ENCODE measurements at regions not wholly inside any gene's neighbourhood (a gene's known extent, or its start where the extent isn't known, plus 50 kb on each side); places are given as distances from the start of the nearest gene placed in this dataset.

DNA sequence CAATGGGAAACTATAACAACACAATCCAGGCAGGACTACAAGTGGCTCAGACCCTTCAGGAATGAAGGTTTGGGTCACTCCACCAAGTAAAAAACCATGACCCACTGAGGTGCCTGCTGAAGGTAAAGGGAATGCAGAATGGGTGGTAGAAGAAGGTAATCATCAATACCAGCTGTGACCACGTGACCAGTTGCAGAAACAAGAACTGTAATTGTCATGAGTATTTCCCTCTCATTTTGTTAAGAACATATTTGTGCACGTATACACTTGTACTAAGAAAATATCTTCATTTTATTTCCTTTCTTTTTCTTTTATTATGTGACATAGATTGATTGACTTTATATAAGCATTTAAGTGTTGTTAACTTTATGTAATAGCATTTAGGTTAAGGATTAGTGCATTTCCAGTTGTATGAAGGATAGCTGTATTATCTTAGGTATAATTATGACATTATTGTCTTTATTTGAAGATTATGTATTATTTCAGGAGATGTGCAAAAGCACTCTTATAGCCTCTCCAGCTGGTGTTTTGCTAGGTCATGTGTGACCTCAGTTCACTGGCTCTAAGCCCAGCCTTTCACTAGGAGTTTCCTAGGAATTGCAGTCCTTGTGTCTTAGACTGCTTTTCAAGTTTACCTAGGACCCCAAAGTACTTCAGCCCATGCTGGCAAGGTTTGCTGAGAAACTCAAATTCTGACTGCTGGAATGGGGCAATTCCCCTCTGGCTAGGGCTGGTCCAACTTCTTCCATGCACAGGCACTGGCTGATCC lies 125.7 kb upstream of the DPP10 start:
- H4K20me1 ChIP-seq (ENCODE audit: insufficient read depth, low read length): no peaks in the 10 kb centered on the region
- DNase-seq (ENCODE audit: low spot score) (no peak), FAIRE-seq (no peak), ATAC-seq (no peak)
- 0% methylated on average over 2 of the region's 2 CpGs for WGBS (ENCODE audit: low lambda C conversion rate)
- H3K9me3 ChIP-seq (ENCODE audit: low read length): no peaks in the 10 kb centered on the region; the same call in 1 of the 2 replicates
- BruUV-seq (replicated peaks): no TSS peak
- H3K27ac ChIP-seq (ENCODE audit: extremely low read length, insufficient read depth, low read length): no peak overlapping the region
- no peak overlapping the region for H3K4me3 ChIP-seq (replicated peaks in 1 of 3; ENCODE audit: insufficient read depth in 1 of 3, low read depth in 2 of 3, low read length in 3 of 3)
- no peaks in the 10 kb centered on the region for H3K27me3 ChIP-seq (ENCODE audit: control insufficient read depth in 1 of 2, insufficient read depth in 2 of 2, low read length in 2 of 2)
- intact Hi-C loops (cut with micrococcal nuclease; ENCODE audit: unreplicated experiment) (no loop called here), in situ Hi-C loops (cut with HindIII; ENCODE audit: extremely low pct_ligation_motif_present, low pct_unique_long_range_greater_than_20kb) (no loop called here)
- H3K4me2 ChIP-seq (ENCODE audit: low read depth, low read length): no peak overlapping the region
- no peak overlapping the region for H2AFZ ChIP-seq (ENCODE audit: low read length)
- ChIA-PET CTCF (ENCODE audit: low intra/inter-chr PET ratio, low total read pairs) (no interaction called here), POLR2A (no interaction called here)
- TF ChIP-seq, protein P1, sequence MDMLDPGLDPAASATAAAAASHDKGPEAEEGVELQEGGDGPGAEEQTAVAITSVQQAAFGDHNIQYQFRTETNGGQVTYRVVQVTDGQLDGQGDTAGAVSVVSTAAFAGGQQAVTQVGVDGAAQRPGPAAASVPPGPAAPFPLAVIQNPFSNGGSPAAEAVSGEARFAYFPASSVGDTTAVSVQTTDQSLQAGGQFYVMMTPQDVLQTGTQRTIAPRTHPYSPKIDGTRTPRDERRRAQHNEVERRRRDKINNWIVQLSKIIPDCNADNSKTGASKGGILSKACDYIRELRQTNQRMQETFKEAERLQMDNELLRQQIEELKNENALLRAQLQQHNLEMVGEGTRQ (IDR thresholded peaks at IDR 0.05; ENCODE audit: low read depth, low read length): 0 out of 2 replicates have a peak, but pooled peaks have one; percentile 38
- TF ChIP-seq, protein P1 (CRISPR knock-in tag; IDR thresholded peaks at IDR 0.05; ENCODE audit: borderline replicate concordance): no peak
- TF ChIP-seq RAD51 (IDR thresholded peaks at IDR 0.05; ENCODE audit: borderline replicate concordance): peak; percentile 63
- TF ChIP-seq, protein P2, sequence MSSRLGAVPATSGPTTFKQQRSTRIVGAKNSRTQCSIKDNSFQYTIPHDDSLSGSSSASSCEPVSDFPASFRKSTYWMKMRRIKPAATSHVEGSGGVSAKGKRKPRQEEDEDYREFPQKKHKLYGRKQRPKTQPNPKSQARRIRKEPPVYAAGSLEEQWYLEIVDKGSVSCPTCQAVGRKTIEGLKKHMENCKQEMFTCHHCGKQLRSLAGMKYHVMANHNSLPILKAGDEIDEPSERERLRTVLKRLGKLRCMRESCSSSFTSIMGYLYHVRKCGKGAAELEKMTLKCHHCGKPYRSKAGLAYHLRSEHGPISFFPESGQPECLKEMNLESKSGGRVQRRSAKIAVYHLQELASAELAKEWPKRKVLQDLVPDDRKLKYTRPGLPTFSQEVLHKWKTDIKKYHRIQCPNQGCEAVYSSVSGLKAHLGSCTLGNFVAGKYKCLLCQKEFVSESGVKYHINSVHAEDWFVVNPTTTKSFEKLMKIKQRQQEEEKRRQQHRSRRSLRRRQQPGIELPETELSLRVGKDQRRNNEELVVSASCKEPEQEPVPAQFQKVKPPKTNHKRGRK (CRISPR knock-in tag; IDR thresholded peaks at IDR 0.05): no peak
- H3K9ac ChIP-seq (ENCODE audit: insufficient read depth, low read depth, low read length): no peak overlapping the region
- no peaks in the 10 kb centered on the region for H3K4me1 ChIP-seq (ENCODE audit: insufficient read depth, low read length)
- no peaks in the 10 kb centered on the region for H3K36me3 ChIP-seq (replicated peaks in 1 of 2; ENCODE audit: control insufficient read depth in 1 of 2, insufficient read depth in 2 of 2, low read length in 2 of 2)
- H3K79me2 ChIP-seq (ENCODE audit: insufficient read depth, low read length): no peaks in the 10 kb centered on the region
